Liver (tissue), 3 donors: ENCODE measurements at regions not wholly inside any gene's neighbourhood (a gene's known extent, or its start where the extent isn't known, plus 50 kb on each side); places are given as distances from the start of the nearest gene placed in this dataset.

Experiments
- CTCF ChIP-seq: fragments of 150-350 bp; IDR thresholded peaks from 2 replicates; pipeline ENCODE4 v1.5.1; 2017; ENCODE audit warnings: improper control_type of control experiment, low read depth, low read length; ENCODE audit not compliant: missing input control
- EGR1 ChIP-seq, 2 donors: IDR thresholded peaks; 2 replicates each; pipeline ENCODE4 v1.6.1; 2016 to 2018; ENCODE audit warnings: antibody characterized with exemption in 2 of 2, low read depth in 2 of 2
- FOXA1 ChIP-seq: IDR thresholded peaks from 2 replicates; pipeline ENCODE4 v1.6.1; 2016; ENCODE audit warnings: antibody characterized with exemption
- FOXA2 ChIP-seq: IDR thresholded peaks from 2 replicates; pipeline ENCODE4 v1.6.1; 2016; ENCODE audit warnings: antibody characterized with exemption
- GABPA ChIP-seq, 2 donors: IDR thresholded peaks in 1 of 2; conservative IDR thresholded peaks in 1 of 2; 2 replicates each; pipeline ENCODE4 v1.6.1; 2016; ENCODE audit warnings: antibody characterized with exemption in 2 of 2, mild to moderate bottlenecking in 1 of 2, moderate library complexity in 1 of 2
- JUND ChIP-seq, 2 donors: IDR thresholded peaks; 2 replicates each; pipeline ENCODE4 v1.6.1; 2016; ENCODE audit warnings: antibody characterized with exemption in 2 of 2
- MAX ChIP-seq: IDR thresholded peaks from 2 replicates; pipeline ENCODE4 v1.6.1; 2016; ENCODE audit warnings: antibody characterized with exemption
- NR2F2 ChIP-seq: IDR thresholded peaks from 2 replicates; pipeline ENCODE4 v1.6.1; 2016; ENCODE audit warnings: antibody characterized with exemption
- RAD21 ChIP-seq, 2 donors: IDR thresholded peaks; 2 replicates each; pipeline ENCODE4 v1.6.1; 2016; ENCODE audit warnings: antibody characterized with exemption in 2 of 2, mild to moderate bottlenecking in 2 of 2
- REST ChIP-seq: IDR thresholded peaks from 2 replicates; pipeline ENCODE4 v1.6.1; 2016; ENCODE audit warnings: antibody characterized with exemption, mild to moderate bottlenecking
- SP1 ChIP-seq: IDR thresholded peaks from 2 replicates; pipeline ENCODE4 v1.6.1; 2018; ENCODE audit warnings: antibody characterized with exemption, mild to moderate bottlenecking
- TAF1 ChIP-seq: conservative IDR thresholded peaks from 2 replicates; pipeline ENCODE4 v1.6.1; 2016; ENCODE audit warnings: antibody characterized with exemption, mild to moderate bottlenecking
- YY1 ChIP-seq: IDR thresholded peaks from 2 replicates; pipeline ENCODE4 v1.6.1; 2016; ENCODE audit warnings: antibody characterized with exemption, mild to moderate bottlenecking
- TF ChIP-seq, protein P1 (sequence below): IDR thresholded peaks from 2 replicates; pipeline ENCODE4 v1.6.1; 2016; ENCODE audit warnings: antibody characterized with exemption
- donor health status: healthy.
- donor health status: healthy.

DNA sequence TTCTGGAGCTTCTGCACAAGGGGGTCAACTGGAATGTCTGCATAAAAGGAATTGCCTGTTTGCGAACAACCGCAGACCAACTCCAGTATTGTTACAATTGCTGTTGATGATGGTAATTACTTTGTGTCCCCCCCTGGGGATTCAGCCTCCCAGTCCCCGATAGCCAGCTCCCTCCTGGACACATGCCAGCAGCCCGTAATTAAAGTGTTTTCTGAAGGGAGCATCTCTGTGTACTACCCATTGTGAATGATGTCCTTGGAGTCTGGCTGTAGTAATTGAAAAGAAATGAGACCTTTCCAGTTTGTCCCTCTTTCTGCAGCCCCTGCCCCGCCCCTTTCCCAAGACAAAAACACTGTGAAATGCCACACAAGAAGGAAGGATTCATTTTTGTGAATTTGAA, 377.1 kb upstream of the LCORL start:
- TF ChIP-seq CTCF (no peak), RAD21 (IDR thresholded peaks at IDR 0.05) (no peak), REST (no peak), EGR1 (IDR thresholded peaks at IDR 0.05; ENCODE audit: low read depth in 2 of 2) (no peak), NR2F2 (no peak), JUND (IDR thresholded peaks at IDR 0.05) (no peak), MAX (no peak), FOXA2 (no peak), GABPA (IDR thresholded peaks at IDR 0.05 in 1 of 2, conservative IDR thresholded peaks at IDR 0.05 in 1 of 2) (no peak), YY1 (no peak), SP1 (no peak), FOXA1 (no peak), TAF1 (no peak)
- TF ChIP-seq, protein P1, sequence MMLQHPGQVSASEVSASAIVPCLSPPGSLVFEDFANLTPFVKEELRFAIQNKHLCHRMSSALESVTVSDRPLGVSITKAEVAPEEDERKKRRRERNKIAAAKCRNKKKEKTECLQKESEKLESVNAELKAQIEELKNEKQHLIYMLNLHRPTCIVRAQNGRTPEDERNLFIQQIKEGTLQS: no peak
